GM10248 (cell line): ENCODE measurements at regions not wholly inside any gene's neighbourhood (a gene's known extent, or its start where the extent isn't known, plus 50 kb on each side); places are given as distances from the start of the nearest gene placed in this dataset.

ENCODE experiments used
- CTCF ChIA-PET: fragments of 300-600 bp; sonication (Branson Sonifier 250); formaldehyde crosslinking; extraction: SDS; loops from one replicate; lab custom pipeline; 2021; ENCODE audit warnings: antibody characterized with exemption; lab: Yijun Ruan, JAX
- POLR2A ChIA-PET: fragments of 350-650 bp; sonication (Branson Sonifier 250); formaldehyde crosslinking; extraction: SDS; loops from one replicate; lab custom pipeline; 2020; ENCODE audit warnings: antibody characterized with exemption; lab: Yijun Ruan, JAX
- DNase-seq: peaks from one replicate; pipeline ENCODE4 v3.0.0; 2012; ENCODE audit errors: extremely low spot score
- CTCF ChIP-seq: IDR thresholded peaks from 2 replicates; pipeline ENCODE4 v1.5.1; 2012; ENCODE audit warnings: mild to moderate bottlenecking, low read depth; ENCODE audit errors: extremely low read depth, missing control alignments, control extremely low read depth

GRCh38 chr1:170402476-170403311, 129.3 kb upstream of the GORAB start:
- DNase-seq = no peak
- ChIA-PET POLR2A (no interaction called here), CTCF (no interaction called here)
- TF ChIP-seq CTCF = no peak

- no peak for TF ChIP-seq CTCF
- ChIA-PET POLR2A (no interaction called here), CTCF (no interaction called here)
- no peak for DNase-seq
These were observed 124.8 kb upstream of the GORAB start for GRCh38 chr1:170407138-170407537.

GRCh38 chr1:170407581-170407980, 124.4 kb upstream of the GORAB start:
- DNase-seq = no peak
- POLR2A ChIA-PET = no interaction called here
- no peak for TF ChIP-seq CTCF
- CTCF ChIA-PET = no interaction called here

GRCh38 chr1:170410401-170411166, 121.4 kb upstream of the GORAB start:
- ChIA-PET POLR2A (no interaction called here), CTCF (no interaction called here)
- TF ChIP-seq CTCF = no peak
- no peak for DNase-seq

GRCh38 chr1:170414989-170415709, 116.8 kb upstream of the GORAB start:
- no peak for DNase-seq
- ChIA-PET CTCF (no interaction called here), POLR2A (no interaction called here)

More at GRCh38 chr1:170414989-170415709, 116.8 kb upstream of the GORAB start:
- no peak for TF ChIP-seq CTCF
